ENCODE measurements at regions not wholly inside any gene's neighbourhood (a gene's known extent, or its start where the extent isn't known, plus 50 kb on each side); places are given as distances from the start of the nearest gene placed in this dataset.
"Not testable (repeated sequence)": the region's sequence is repeated elsewhere in the genome, so short reads cannot be mapped to it uniquely, and the experiment has no call there.

DNA sequence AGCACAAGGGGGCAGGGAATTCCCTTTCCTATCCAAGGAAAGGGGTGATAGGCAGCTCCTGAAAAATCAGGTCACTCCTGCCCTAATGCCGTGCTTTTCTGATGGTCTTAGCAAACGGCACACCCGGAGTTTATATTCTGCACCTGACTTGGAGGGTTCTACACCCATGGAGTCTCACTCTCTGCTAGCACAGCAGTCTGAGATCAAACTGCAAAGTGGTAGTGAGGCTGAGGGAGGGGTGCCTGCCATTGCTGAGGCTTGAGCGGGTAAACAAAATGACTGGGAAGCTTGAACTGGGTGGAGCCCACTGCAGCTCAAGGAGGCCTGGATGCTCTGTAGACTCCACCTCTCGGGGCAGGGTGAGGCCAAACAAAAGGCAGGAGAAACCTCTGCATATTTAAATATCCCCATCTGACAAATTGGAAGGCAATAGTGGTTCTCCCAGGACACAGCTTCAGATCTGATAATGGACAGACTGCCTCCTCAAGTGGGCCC lies 194.7 kb downstream of the OR4A47 start:
- no peak overlapping the region for H3K9ac ChIP-seq (ENCODE audit: insufficient read depth, low read depth, low read length)
- no peaks in the 10 kb centered on the region for H3K27me3 ChIP-seq (ENCODE audit: control insufficient read depth in 1 of 2, insufficient read depth in 2 of 2, low read length in 2 of 2)
- H3K9me3 ChIP-seq (ENCODE audit: low read length): peaks cover 77% of the 10 kb centered on the region
- intact Hi-C loops (cut with micrococcal nuclease; ENCODE audit: unreplicated experiment) (no loop called here), in situ Hi-C loops (cut with HindIII; ENCODE audit: extremely low pct_ligation_motif_present, low pct_unique_long_range_greater_than_20kb) (no loop called here)
- H3K4me1 ChIP-seq (ENCODE audit: insufficient read depth, low read length): no peaks in the 10 kb centered on the region
- no peak overlapping the region for H3K4me3 ChIP-seq (replicated peaks in 1 of 3; ENCODE audit: insufficient read depth in 1 of 3, low read depth in 2 of 3, low read length in 3 of 3)
- H3K36me3 ChIP-seq (replicated peaks in 1 of 2; ENCODE audit: control insufficient read depth in 1 of 2, insufficient read depth in 2 of 2, low read length in 2 of 2): no peaks in the 10 kb centered on the region
- CTCF ChIA-PET (ENCODE audit: low intra/inter-chr PET ratio, low total read pairs): no interaction called here
- POLR2A ChIA-PET: no interaction called here
- no peak for ATAC-seq
- no peak for DNase-seq (ENCODE audit: low spot score)
- 0% methylated on average over 5 of the region's 5 CpGs for WGBS (ENCODE audit: low lambda C conversion rate)
- BruUV-seq (replicated peaks): no TSS peak
- TF ChIP-seq HNF4G (IDR thresholded peaks at IDR 0.05; ENCODE audit: borderline replicate concordance, low read depth, low read length) (no peak), HNF4G (CRISPR knock-in tag; IDR thresholded peaks at IDR 0.05; ENCODE audit: borderline replicate concordance, low read depth) (no peak), CHCHD3 (CRISPR knock-in tag; IDR thresholded peaks at IDR 0.05) (no peak), ZNF580 (CRISPR knock-in tag; IDR thresholded peaks at IDR 0.05; ENCODE audit: borderline replicate concordance, low read depth) (no peak), ZFP90 (CRISPR knock-in tag; IDR thresholded peaks at IDR 0.05; ENCODE audit: borderline replicate concordance) (no peak), HNF1A (IDR thresholded peaks at IDR 0.05; ENCODE audit: low read depth) (no peak), HNF1A (CRISPR knock-in tag; IDR thresholded peaks at IDR 0.05; ENCODE audit: borderline replicate concordance) (no peak), JUND (CRISPR knock-in tag; IDR thresholded peaks at IDR 0.05) (no peak)
- no peak overlapping the region for H3K4me2 ChIP-seq (ENCODE audit: low read depth, low read length)
- no peak for FAIRE-seq
- H4K20me1 ChIP-seq (ENCODE audit: insufficient read depth, low read length): no peaks in the 10 kb centered on the region
- H3K27ac ChIP-seq (ENCODE audit: extremely low read length, insufficient read depth, low read length): no peak overlapping the region
- H2AFZ ChIP-seq (ENCODE audit: low read length): no peak overlapping the region
- no peaks in the 10 kb centered on the region for H3K79me2 ChIP-seq (ENCODE audit: insufficient read depth, low read length)

GRCh38 chr11:48729503-48729902 lies 240.9 kb downstream of the OR4A47 start:
- H3K9ac ChIP-seq (ENCODE audit: insufficient read depth, low read depth, low read length); ATAC-seq; CTCF ChIA-PET (ENCODE audit: low intra/inter-chr PET ratio, low total read pairs); BruUV-seq (replicated peaks); H4K20me1 ChIP-seq (ENCODE audit: insufficient read depth, low read length); H3K4me3 ChIP-seq (replicated peaks in 1 of 3; ENCODE audit: insufficient read depth in 1 of 3, low read depth in 2 of 3, low read length in 3 of 3); H3K27ac ChIP-seq (ENCODE audit: extremely low read length, insufficient read depth, low read length); H2AFZ ChIP-seq (ENCODE audit: low read length); H3K4me2 ChIP-seq (ENCODE audit: low read depth, low read length); H3K36me3 ChIP-seq (replicated peaks in 1 of 2; ENCODE audit: control insufficient read depth in 1 of 2, insufficient read depth in 2 of 2, low read length in 2 of 2); in situ Hi-C loops (cut with HindIII; ENCODE audit: extremely low pct_ligation_motif_present, low pct_unique_long_range_greater_than_20kb); H3K79me2 ChIP-seq (ENCODE audit: insufficient read depth, low read length); FAIRE-seq; H3K4me1 ChIP-seq (ENCODE audit: insufficient read depth, low read length); H3K27me3 ChIP-seq (ENCODE audit: control insufficient read depth in 1 of 2, insufficient read depth in 2 of 2, low read length in 2 of 2); POLR2A ChIA-PET; intact Hi-C loops (cut with micrococcal nuclease; ENCODE audit: unreplicated experiment); DNase-seq (ENCODE audit: low spot score): not testable (repeated sequence)
- WGBS (ENCODE audit: low lambda C conversion rate): 0% methylated on average over 2 of the region's 5 CpGs
- H3K9me3 ChIP-seq (ENCODE audit: low read length): peaks cover 79% of the 10 kb centered on the region

DNA sequence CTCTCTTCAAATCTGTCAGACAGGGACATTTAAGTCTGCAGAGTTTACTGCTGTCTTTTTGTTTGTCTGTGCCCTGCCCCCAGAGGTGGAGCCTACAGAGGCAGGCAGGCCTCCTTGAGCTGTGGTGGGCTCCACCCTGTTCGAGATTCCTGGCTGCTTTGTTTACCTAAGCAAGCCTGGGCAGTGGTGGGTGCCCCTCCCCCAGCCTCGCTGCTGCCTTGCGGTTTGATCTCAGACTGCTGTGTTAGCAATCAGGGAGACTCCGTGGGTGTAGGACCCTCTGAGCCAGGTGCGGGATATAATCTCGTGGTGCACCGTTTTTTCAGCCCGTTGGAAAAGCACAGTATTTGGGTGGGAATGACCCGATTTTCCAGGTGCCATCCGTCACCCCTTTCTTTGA lies 233.6 kb downstream of the TRIM51G start:
- H4K20me1 ChIP-seq (ENCODE audit: insufficient read depth, low read length); CTCF ChIA-PET (ENCODE audit: low intra/inter-chr PET ratio, low total read pairs); H2AFZ ChIP-seq (ENCODE audit: low read length); H3K4me3 ChIP-seq (replicated peaks in 1 of 3; ENCODE audit: insufficient read depth in 1 of 3, low read depth in 2 of 3, low read length in 3 of 3); FAIRE-seq; H3K27me3 ChIP-seq (ENCODE audit: control insufficient read depth in 1 of 2, insufficient read depth in 2 of 2, low read length in 2 of 2); ATAC-seq; H3K27ac ChIP-seq (ENCODE audit: extremely low read length, insufficient read depth, low read length); POLR2A ChIA-PET; H3K9ac ChIP-seq (ENCODE audit: insufficient read depth, low read depth, low read length); intact Hi-C loops (cut with micrococcal nuclease; ENCODE audit: unreplicated experiment); H3K4me2 ChIP-seq (ENCODE audit: low read depth, low read length); in situ Hi-C loops (cut with HindIII; ENCODE audit: extremely low pct_ligation_motif_present, low pct_unique_long_range_greater_than_20kb); H3K4me1 ChIP-seq (ENCODE audit: insufficient read depth, low read length); H3K79me2 ChIP-seq (ENCODE audit: insufficient read depth, low read length); BruUV-seq (replicated peaks); H3K36me3 ChIP-seq (replicated peaks in 1 of 2; ENCODE audit: control insufficient read depth in 1 of 2, insufficient read depth in 2 of 2, low read length in 2 of 2); DNase-seq (ENCODE audit: low spot score): not testable (repeated sequence)
- H3K9me3 ChIP-seq (ENCODE audit: low read length): peaks cover 43% of the 10 kb centered on the region; the same call in 1 of the 2 replicates
- whole genome bisulfite sequencing (ENCODE audit: low lambda C conversion rate): 0% methylated on average over 1 of the region's 10 CpGs
